ENCODE measurements at regions not wholly inside any gene's neighbourhood (a gene's known extent, or its start where the extent isn't known, plus 50 kb on each side); places are given as distances from the start of the nearest gene placed in this dataset.
A peak's percentile ranks its signal among the peaks of the same experiment; 100 is the strongest.

GRCh38 chr6:113276601-113277000, 580.5 kb upstream of the MARCKS start (continued):
- no peak for TF ChIP-seq NRF1 (IDR thresholded peaks at IDR 0.05; ENCODE audit: low read depth, low read length)
- TF ChIP-seq SIN3A (IDR thresholded peaks at IDR 0.05; ENCODE audit: borderline replicate concordance, low read depth, low read length) = no peak
- no peak for TF ChIP-seq YY1 (IDR thresholded peaks at IDR 0.05; ENCODE audit: low read depth)

GRCh38 chr6:113277111-113277510, 580.0 kb upstream of the MARCKS start:
- CTCF ChIA-PET = interaction anchor here (0.8 to 1.9 kb wide), 2 partner anchors 12 to 21 kb away, joined by 3 to 4 read pairs; no protein-coding TSS in a partner anchor
- no peaks in the 10 kb centered on the region for H3K79me2 ChIP-seq (ENCODE audit: insufficient read depth)
- 91% methylated on average over 1 of the region's 1 CpG for WGBS (ENCODE audit: low lambda C conversion rate)

More at GRCh38 chr6:113277111-113277510, 580.0 kb upstream of the MARCKS start:
- H3K27me3 ChIP-seq (ENCODE audit: insufficient read depth) = no peaks in the 10 kb centered on the region
- H3F3A ChIP-seq (replicated peaks; ENCODE audit: insufficient read depth) = no peaks in the 10 kb centered on the region
- H3K36me3 ChIP-seq (replicated peaks in 1 of 2; ENCODE audit: control insufficient read depth in 1 of 2, insufficient read depth in 2 of 2, low read length in 1 of 2) = no peaks in the 10 kb centered on the region
- peaks cover 0 to 6% of the 10 kb centered on the region in 2 experiments; a peak in 2 of 4 replicates for H3K4me1 ChIP-seq (ENCODE audit: control insufficient read depth in 1 of 2, insufficient read depth in 2 of 2, low read depth in 1 of 2, low read length in 1 of 2)
- H4K20me1 ChIP-seq (ENCODE audit: insufficient read depth) = no peaks in the 10 kb centered on the region
- no peak overlapping the region for H3K9ac ChIP-seq
- 0 out of 2 replicates have a peak overlapping the region, but pooled peaks have one; percentile 50 for H2AFZ ChIP-seq (ENCODE audit: low read depth)
- POLR2A ChIA-PET = no interaction called here
- H3K9me2 ChIP-seq = no peaks in the 10 kb centered on the region
- no peak overlapping the region for H3K4me3 ChIP-seq (ENCODE audit: low read depth in 2 of 2, low read length in 1 of 2)
- TF ChIP-seq USF2 (IDR thresholded peaks at IDR 0.05; ENCODE audit: borderline replicate concordance, low read depth, low read length) = no peak
- TF ChIP-seq ELF1 (IDR thresholded peaks at IDR 0.05) = no peak
- no peak for TF ChIP-seq GABPA (IDR thresholded peaks at IDR 0.05; ENCODE audit: low read depth)
- TF ChIP-seq MEF2A (IDR thresholded peaks at IDR 0.05; ENCODE audit: borderline replicate concordance, low read depth) = no peak
- no peak for TF ChIP-seq GATA2 (CRISPR knock-in tag; IDR thresholded peaks at IDR 0.05)
- TF ChIP-seq, protein P1, sequence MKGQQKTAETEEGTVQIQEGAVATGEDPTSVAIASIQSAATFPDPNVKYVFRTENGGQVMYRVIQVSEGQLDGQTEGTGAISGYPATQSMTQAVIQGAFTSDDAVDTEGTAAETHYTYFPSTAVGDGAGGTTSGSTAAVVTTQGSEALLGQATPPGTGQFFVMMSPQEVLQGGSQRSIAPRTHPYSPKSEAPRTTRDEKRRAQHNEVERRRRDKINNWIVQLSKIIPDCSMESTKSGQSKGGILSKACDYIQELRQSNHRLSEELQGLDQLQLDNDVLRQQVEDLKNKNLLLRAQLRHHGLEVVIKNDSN (IDR thresholded peaks at IDR 0.05; ENCODE audit: borderline replicate concordance, low read depth) = no peak
- no peak for TF ChIP-seq NFIC (IDR thresholded peaks at IDR 0.05; ENCODE audit: borderline replicate concordance)
- no peak for TF ChIP-seq ZBTB33 (IDR thresholded peaks at IDR 0.05; ENCODE audit: borderline replicate concordance, low read depth)
- TF ChIP-seq EZH2phosphoT487 (IDR thresholded peaks at IDR 0.05; ENCODE audit: borderline replicate concordance, low read depth) = no peak
- no peak for TF ChIP-seq FOSL2 (IDR thresholded peaks at IDR 0.05; ENCODE audit: borderline replicate concordance, low read depth)
- no peak for TF ChIP-seq JUND (IDR thresholded peaks at IDR 0.05)
- TF ChIP-seq NRF1 (IDR thresholded peaks at IDR 0.05; ENCODE audit: low read depth, low read length) = no peak
- TF ChIP-seq EP300 (IDR thresholded peaks at IDR 0.05; ENCODE audit: borderline replicate concordance in 1 of 2, low read depth in 1 of 2, low read length in 1 of 2) = no peak
- no peak for TF ChIP-seq TAF1 (IDR thresholded peaks at IDR 0.05; ENCODE audit: borderline replicate concordance, low read depth, low read length)
- TF ChIP-seq CHD2 (IDR thresholded peaks at IDR 0.05; ENCODE audit: low read length, partially characterized antibody) = no peak
- TF ChIP-seq, protein P2, sequence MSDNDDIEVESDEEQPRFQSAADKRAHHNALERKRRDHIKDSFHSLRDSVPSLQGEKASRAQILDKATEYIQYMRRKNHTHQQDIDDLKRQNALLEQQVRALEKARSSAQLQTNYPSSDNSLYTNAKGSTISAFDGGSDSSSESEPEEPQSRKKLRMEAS (IDR thresholded peaks at IDR 0.05; ENCODE audit: low read depth) = no peak
- no peak overlapping the region for H3K4me2 ChIP-seq
- no peaks in the 10 kb centered on the region for H3K9me3 ChIP-seq
- no peak overlapping the region for H3K27ac ChIP-seq (ENCODE audit: low read depth in 2 of 2, low read length in 1 of 2)
- no peak for DNase-seq

All from SK-N-SH (cell line).